ENCODE measurements at regions not wholly inside any gene's neighbourhood (a gene's known extent, or its start where the extent isn't known, plus 50 kb on each side); places are given as distances from the start of the nearest gene placed in this dataset.

DNA sequence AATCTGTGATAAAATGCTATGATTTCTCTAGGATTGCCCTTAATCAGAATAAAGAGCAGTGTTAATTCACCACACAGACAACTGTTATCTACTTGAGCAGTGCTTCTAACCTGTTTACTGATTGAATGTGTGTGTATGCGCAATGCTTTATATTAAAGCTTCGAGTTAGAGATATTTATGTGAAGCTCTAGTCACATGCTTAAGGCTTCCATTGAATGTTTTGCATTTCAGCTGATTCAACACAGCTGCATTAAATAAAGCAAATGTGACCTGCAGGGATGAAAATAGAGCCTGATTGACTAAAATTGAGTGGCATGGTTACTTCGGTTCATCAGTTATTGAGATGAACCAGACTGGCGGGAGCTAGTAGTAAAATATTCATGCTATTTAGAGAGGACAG, 395.3 kb downstream of the JRKL start:
- H3K27ac ChIP-seq, result no peak overlapping the region
- DNase-seq (ENCODE audit: low spot score in 2 of 2), result no peak
- no peak overlapping the region for H3K4me3 ChIP-seq
- TF ChIP-seq, protein P1, sequence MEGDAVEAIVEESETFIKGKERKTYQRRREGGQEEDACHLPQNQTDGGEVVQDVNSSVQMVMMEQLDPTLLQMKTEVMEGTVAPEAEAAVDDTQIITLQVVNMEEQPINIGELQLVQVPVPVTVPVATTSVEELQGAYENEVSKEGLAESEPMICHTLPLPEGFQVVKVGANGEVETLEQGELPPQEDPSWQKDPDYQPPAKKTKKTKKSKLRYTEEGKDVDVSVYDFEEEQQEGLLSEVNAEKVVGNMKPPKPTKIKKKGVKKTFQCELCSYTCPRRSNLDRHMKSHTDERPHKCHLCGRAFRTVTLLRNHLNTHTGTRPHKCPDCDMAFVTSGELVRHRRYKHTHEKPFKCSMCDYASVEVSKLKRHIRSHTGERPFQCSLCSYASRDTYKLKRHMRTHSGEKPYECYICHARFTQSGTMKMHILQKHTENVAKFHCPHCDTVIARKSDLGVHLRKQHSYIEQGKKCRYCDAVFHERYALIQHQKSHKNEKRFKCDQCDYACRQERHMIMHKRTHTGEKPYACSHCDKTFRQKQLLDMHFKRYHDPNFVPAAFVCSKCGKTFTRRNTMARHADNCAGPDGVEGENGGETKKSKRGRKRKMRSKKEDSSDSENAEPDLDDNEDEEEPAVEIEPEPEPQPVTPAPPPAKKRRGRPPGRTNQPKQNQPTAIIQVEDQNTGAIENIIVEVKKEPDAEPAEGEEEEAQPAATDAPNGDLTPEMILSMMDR (IDR thresholded peaks at IDR 0.05), result no peak
- no peaks in the 10 kb centered on the region for H3K4me1 ChIP-seq
- intact Hi-C loops (cut with DNase I), result no loop called here
- no peaks in the 10 kb centered on the region for H3K27me3 ChIP-seq
- no peaks in the 10 kb centered on the region for H3K9me3 ChIP-seq
- no peaks in the 10 kb centered on the region for H3K36me3 ChIP-seq

DNA sequence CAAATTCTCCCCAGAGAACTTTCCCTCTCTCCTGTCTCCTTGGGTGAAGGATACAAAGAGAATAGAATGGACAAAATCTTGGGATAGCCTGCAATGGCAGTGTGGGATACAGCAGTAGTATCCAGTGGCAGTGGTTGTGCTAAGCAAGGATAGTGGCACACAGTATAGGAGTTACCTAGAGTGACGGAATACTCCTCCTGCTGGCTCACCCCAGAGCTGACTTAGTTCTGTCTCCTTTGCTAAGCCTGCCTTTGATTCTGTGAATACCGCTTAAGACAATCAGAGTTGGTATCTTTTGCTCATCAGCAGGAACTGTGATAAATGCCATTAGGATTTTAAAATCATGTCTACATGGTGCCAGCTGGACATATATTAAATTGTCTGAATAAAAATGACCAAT, 404.3 kb downstream of the JRKL start:
- intact Hi-C loops (cut with DNase I), result no loop called here
- DNase-seq (ENCODE audit: low spot score in 2 of 2), result no peak
- Histone ChIP-seq H3K27ac (no peak overlapping the region), H3K36me3 (no peaks in the 10 kb centered on the region), H3K4me3 (no peak overlapping the region), H3K9me3 (no peaks in the 10 kb centered on the region), H3K27me3 (no peaks in the 10 kb centered on the region), H3K4me1 (no peaks in the 10 kb centered on the region)
- TF ChIP-seq, protein P1 (IDR thresholded peaks at IDR 0.05), result no peak

DNA sequence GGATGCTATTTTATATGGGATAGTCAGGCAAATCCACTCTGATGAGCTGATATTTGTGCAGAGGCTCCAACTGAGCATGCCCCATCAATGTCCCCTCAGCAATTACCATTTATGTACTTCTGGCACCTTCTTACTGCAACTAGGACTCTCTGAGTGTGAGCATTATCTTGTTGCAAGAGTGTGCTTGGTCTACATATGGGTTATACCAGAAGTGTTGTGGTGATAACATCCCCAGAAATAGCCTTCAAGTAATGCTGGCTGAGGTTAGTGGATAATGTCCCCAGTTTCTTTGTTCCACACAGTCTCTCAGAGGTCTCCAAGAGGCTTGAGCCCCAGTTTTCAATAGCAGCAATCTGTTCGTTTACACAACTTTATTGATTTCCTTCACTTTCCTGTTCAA, 408.6 kb downstream of the JRKL start:
- DNase-seq (ENCODE audit: low spot score in 2 of 2), result no peak
- TF ChIP-seq, protein P1 (IDR thresholded peaks at IDR 0.05), result no peak
- Histone ChIP-seq H3K36me3 (no peaks in the 10 kb centered on the region), H3K4me1 (no peaks in the 10 kb centered on the region), H3K27ac (no peak overlapping the region), H3K9me3 (no peaks in the 10 kb centered on the region), H3K27me3 (no peaks in the 10 kb centered on the region), H3K4me3 (no peak overlapping the region)
- intact Hi-C loops (cut with DNase I), result no loop called here

DNA sequence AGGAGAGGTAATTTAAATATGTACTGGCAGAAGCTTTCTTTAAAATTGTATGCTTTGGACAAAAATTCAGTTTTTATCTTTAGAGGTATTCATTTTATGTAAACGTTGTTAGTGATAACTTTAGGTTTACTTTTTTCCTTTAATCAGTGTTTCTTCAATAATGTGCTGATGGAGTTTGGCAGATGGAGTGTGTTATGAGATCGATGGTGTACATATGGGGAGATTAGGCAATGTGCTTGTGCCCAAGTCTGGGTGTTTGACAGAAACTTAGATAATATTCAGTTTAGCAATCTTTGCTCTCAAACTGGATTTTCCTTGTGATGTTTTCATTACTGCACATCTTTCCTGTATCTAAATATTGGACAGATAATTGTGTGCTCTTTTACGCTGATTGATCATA, 425.4 kb downstream of the JRKL start:
- intact Hi-C loops (cut with DNase I), result no loop called here
- H3K36me3 ChIP-seq, result no peaks in the 10 kb centered on the region
- no peak overlapping the region for H3K27ac ChIP-seq
- no peak for DNase-seq (ENCODE audit: low spot score in 2 of 2)
- H3K4me3 ChIP-seq, result no peak overlapping the region
- no peaks in the 10 kb centered on the region for H3K27me3 ChIP-seq
- H3K4me1 ChIP-seq, result no peaks in the 10 kb centered on the region
- TF ChIP-seq, protein P1 (IDR thresholded peaks at IDR 0.05), result no peak
- peaks cover 0 to 3% of the 10 kb centered on the region in 2 donors for H3K9me3 ChIP-seq

DNA sequence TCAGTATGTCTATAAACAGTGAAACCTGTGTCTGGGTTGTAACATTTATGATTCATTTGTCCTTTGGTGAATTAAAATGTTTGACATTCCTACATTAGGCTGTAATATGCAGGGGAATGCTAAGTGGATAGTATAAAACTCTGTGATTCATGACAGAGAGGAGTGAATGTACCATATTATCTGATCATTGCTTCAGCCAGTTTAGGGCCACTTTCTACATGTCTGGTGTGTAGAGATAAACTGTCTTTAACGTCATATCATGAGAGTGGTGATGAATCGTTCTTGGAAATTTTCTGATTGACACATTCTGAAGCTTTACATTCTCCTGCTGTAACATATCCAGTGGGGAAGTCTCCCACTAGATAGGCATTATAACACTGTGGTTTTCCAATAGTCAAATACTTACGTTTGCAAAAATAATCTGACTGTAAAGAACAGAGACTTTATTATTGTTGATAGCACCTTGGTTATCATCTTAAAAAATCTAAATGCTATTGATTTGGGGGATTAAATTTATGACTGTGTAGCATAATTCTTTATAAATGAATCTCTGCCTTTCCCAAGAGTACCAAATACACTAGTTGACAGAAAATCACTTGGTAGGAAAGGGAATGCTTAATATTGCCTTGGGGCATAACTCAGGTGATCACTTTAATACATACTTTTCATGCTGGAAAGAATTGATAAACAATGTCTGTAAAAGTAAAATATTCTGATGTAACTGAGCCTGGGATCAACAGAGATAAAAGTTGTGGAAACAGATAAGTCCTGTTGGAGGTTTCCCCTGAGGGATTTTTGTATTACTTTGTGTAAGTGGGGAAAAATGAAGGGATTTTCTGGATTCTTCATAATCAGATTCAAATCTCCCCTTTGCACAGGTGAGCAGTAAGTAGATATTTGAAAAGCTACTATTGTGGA, 427.9 kb downstream of the JRKL start:
- Histone ChIP-seq H3K36me3 (no peaks in the 10 kb centered on the region), H3K27ac (no peak overlapping the region), H3K9me3 (peaks cover 0 to 3% of the 10 kb centered on the region in 2 donors), H3K4me3 (no peak overlapping the region), H3K27me3 (no peaks in the 10 kb centered on the region), H3K4me1 (no peaks in the 10 kb centered on the region)
- TF ChIP-seq, protein P1 (IDR thresholded peaks at IDR 0.05), result no peak
- no peak for DNase-seq (ENCODE audit: low spot score in 2 of 2)
- intact Hi-C loops (cut with DNase I), result no loop called here

Data from ascending aorta (tissue), 2 donors.